CD14-positive monocyte (primary cell): ENCODE measurements at regions not wholly inside any gene's neighbourhood (a gene's known extent, or its start where the extent isn't known, plus 50 kb on each side); places are given as distances from the start of the nearest gene placed in this dataset.

ENCODE experiments used
- DNase-seq, 3 donors: peaks; one replicate each; pipeline ENCODE4 v3.0.0-alpha.2; 2011 to 2022
- H2AFZ ChIP-seq: 2 replicates; pipeline ENCODE4 v1.6.0; 2012; ENCODE audit warnings: mild to moderate bottlenecking, low read depth, low read length, inconsistent platforms; ENCODE audit not compliant: insufficient read depth, poor library complexity, severe bottlenecking
- H3K27ac ChIP-seq, 2 donors: 1 replicate in 1 of 2; 2 replicates in 1 of 2; pipeline ENCODE4 v1.5.1; 2012 to 2013; ENCODE audit warnings: low read length in 2 of 2, control low read depth in 1 of 2, inconsistent platforms in 1 of 2, low read depth in 1 of 2, mild to moderate bottlenecking in 1 of 2
- H3K27me3 ChIP-seq, 2 donors: one replicate each; pipeline versions ENCODE4 v1.6.0 to v1.6.1; 2011 to 2013; ENCODE audit warnings: low read length in 2 of 2; ENCODE audit not compliant: control insufficient read depth in 2 of 2, insufficient read depth in 2 of 2
- H3K36me3 ChIP-seq, 2 donors: replicated peaks in 1 of 2; 1 replicate in 1 of 2; 2 replicates in 1 of 2; pipeline versions ENCODE4 v1.5.1 to v1.6.1; 2012 to 2013; ENCODE audit warnings: low read length in 2 of 2, control low read depth in 1 of 2, inconsistent platforms in 1 of 2, mild to moderate bottlenecking in 1 of 2; ENCODE audit not compliant: insufficient read depth in 2 of 2, control insufficient read depth in 1 of 2
- H3K4me1 ChIP-seq, 2 donors: 1 replicate in 1 of 2; 2 replicates in 1 of 2; pipeline versions ENCODE4 v1.5.1 to v1.6.1; 2012 to 2013; ENCODE audit warnings: low read length in 2 of 2, control low read depth in 1 of 2, inconsistent platforms in 1 of 2, mild to moderate bottlenecking in 1 of 2, moderate library complexity in 1 of 2; ENCODE audit not compliant: insufficient read depth in 2 of 2, control insufficient read depth in 1 of 2
- H3K4me2 ChIP-seq: replicated peaks from 2 replicates; pipeline ENCODE3; 2012; ENCODE audit warnings: low read length, moderate library complexity, mild to moderate bottlenecking; ENCODE audit not compliant: poor library complexity, severe bottlenecking; ENCODE audit errors: extremely low read depth
- H3K4me3 ChIP-seq, 3 experiments: fragments of 200-600 bp in 1 of 3; sonication (generic) in 1 of 3; replicated peaks in 1 of 3; 1 replicate in 2 of 3; 2 replicates in 1 of 3; pipeline ENCODE4 v1.5.1; 2011 to 2013; ENCODE audit warnings: low read length in 3 of 3, mild to moderate bottlenecking in 3 of 3, control low read depth in 2 of 3, low read depth in 2 of 3, inconsistent platforms in 1 of 3, moderate library complexity in 1 of 3
- H3K79me2 ChIP-seq: 2 replicates; pipeline ENCODE4 v1.6.0; 2012; ENCODE audit warnings: mild to moderate bottlenecking, control low read depth, inconsistent platforms, low read length, moderate library complexity; ENCODE audit not compliant: insufficient read depth
- H3K9ac ChIP-seq: 2 replicates; pipeline ENCODE4 v1.6.0; 2017; ENCODE audit warnings: low read length, mild to moderate bottlenecking; ENCODE audit not compliant: insufficient read depth, poor library complexity, severe bottlenecking
- H3K9me3 ChIP-seq, 2 donors: replicated peaks in 1 of 2; 1 replicate in 1 of 2; 2 replicates in 1 of 2; pipeline versions ENCODE4 v1.5.1 to v1.6.1; 2012 to 2013; ENCODE audit warnings: low read length in 2 of 2, control low read depth in 1 of 2; ENCODE audit not compliant: control insufficient read depth in 1 of 2, insufficient read depth in 1 of 2
- H4K20me1 ChIP-seq: 2 replicates; pipeline ENCODE4 v1.6.0; 2012; ENCODE audit warnings: mild to moderate bottlenecking, low read length, control low read depth, moderate library complexity; ENCODE audit not compliant: insufficient read depth
- H3K27ac Mint-ChIP-seq, 7 donors: one replicate each; pipeline ENCODE4 v1.8.0; 2020; ENCODE audit warnings: mild to moderate bottlenecking in 7 of 7, mixed read lengths in 7 of 7, moderate library complexity in 6 of 7, inconsistent platforms in 2 of 7
- H3K27me3 Mint-ChIP-seq, 3 donors: one replicate each; pipeline ENCODE4 v1.8.0; 2021 to 2022; ENCODE audit warnings: low read depth in 3 of 3, mild to moderate bottlenecking in 3 of 3, mixed read lengths in 3 of 3, moderate library complexity in 3 of 3, inconsistent platforms in 1 of 3
- H3K36me3 Mint-ChIP-seq, 2 donors: one replicate each; pipeline ENCODE4 v1.8.0; 2020; ENCODE audit warnings: mixed read lengths in 2 of 2, inconsistent platforms in 1 of 2, mild to moderate bottlenecking in 1 of 2
- H3K4me1 Mint-ChIP-seq: one replicate; pipeline ENCODE4 v1.8.0; 2020; ENCODE audit warnings: mild to moderate bottlenecking, mixed read lengths
- H3K4me3 Mint-ChIP-seq, 2 donors: one replicate each; pipeline ENCODE4 v1.8.0; 2020; ENCODE audit warnings: mild to moderate bottlenecking in 2 of 2, mixed read lengths in 2 of 2, moderate library complexity in 1 of 2
- H3K9me3 Mint-ChIP-seq, 7 donors: one replicate each; pipeline ENCODE4 v1.8.0; 2020 to 2022; ENCODE audit warnings: mixed read lengths in 7 of 7, mild to moderate bottlenecking in 6 of 7, moderate library complexity in 6 of 7, inconsistent platforms in 2 of 7
- CTCF ChIP-seq: fragments of 200-600 bp; IDR thresholded peaks from one replicate; pipeline ENCODE4 v1.8.0; 2022; ENCODE audit warnings: antibody characterized with exemption, mild to moderate bottlenecking
- WGBS: methylation state at CpG from one replicate; pipeline ENCODE4 v1.1.5; 2013; ENCODE audit warnings: missing lambda C conversion rate; ENCODE audit not compliant: insufficient coverage; 5-methylcytosine and 5-hydroxymethylcytosine counted together
- intact Hi-C, 2 donors: fragments of 100-400 bp; cut with micrococcal nuclease; formaldehyde crosslinking; loops; one replicate each; pipeline versions ENCODE4 v1.15.0 to v1.15.1; 2023

GRCh38 chr20:41692479-41693135 lies 74.4 kb upstream of the CHD6 start:
- Histone ChIP-seq H2AFZ (peak overlapping the region; percentile 99), H3K4me3 (peak overlapping the region; percentile 60 to 96 (median 82)), H3K9ac (peak overlapping the region; percentile 78), H3K4me2 (peak overlapping the region; percentile 91), H3K4me1 (peaks cover 6 to 15% of the 10 kb centered on the region in 2 donors), H3K79me2 (no peaks in the 10 kb centered on the region), H3K27me3 (no peaks in the 10 kb centered on the region), H3K36me3 (no peaks in the 10 kb centered on the region), H4K20me1 (no peaks in the 10 kb centered on the region), H3K27ac (peak overlapping the region; percentile 68 to 84), H3K9me3 (no peaks in the 10 kb centered on the region)
- Mint-ChIP-seq H3K27me3 (peaks cover 3 to 7% (median 7%) of the 10 kb centered on the region in 3 donors), H3K36me3 (no peaks in the 10 kb centered on the region), H3K4me1 (peaks cover 20% of the 10 kb centered on the region), H3K27ac (peak overlapping the region; percentile 86 to 96 (median 88)), H3K4me3 (peak overlapping the region; percentile 86 to 92), H3K9me3 (peaks cover 0 to 2% (median 2%) of the 10 kb centered on the region in 7 donors)
- intact Hi-C loops, result loop anchor here in 1 of 2 donors (10.0 kb wide), 1 partner anchor 78 kb away; the partner anchor contains the start of gene CHD6
- DNase-seq, result peak; percentile 49 to 57 (median 52)
- TF ChIP-seq CTCF, result no peak
- 6% methylated on average over 29 of the region's 29 CpGs for WGBS

GRCh38 chr20:41691443-41691842 lies 73.3 kb upstream of the CHD6 start:
- Histone ChIP-seq H3K79me2 (no peaks in the 10 kb centered on the region), H4K20me1 (no peaks in the 10 kb centered on the region), H3K9me3 (no peaks in the 10 kb centered on the region), H3K9ac (no peak overlapping the region), H3K36me3 (no peaks in the 10 kb centered on the region), H3K4me2 (no peak overlapping the region), H3K4me3 (no peak overlapping the region), H2AFZ (peak overlapping the region; percentile 22), H3K27ac (no peak overlapping the region), H3K4me1 (peaks cover 6 to 15% of the 10 kb centered on the region in 2 donors), H3K27me3 (no peaks in the 10 kb centered on the region)
- WGBS, result no CpG with 5 or more reads among the region's 2 CpGs
- H3K9me3 Mint-ChIP-seq, result peaks cover 0 to 3% (median 2%) of the 10 kb centered on the region in 7 donors
- intact Hi-C loops, result loop anchor here in 1 of 2 donors (10.0 kb wide), 1 partner anchor 77 kb away; the partner anchor contains the start of gene CHD6
- H3K36me3 Mint-ChIP-seq, result no peaks in the 10 kb centered on the region
- no peak for TF ChIP-seq CTCF
- peaks cover 24% of the 10 kb centered on the region for H3K4me1 Mint-ChIP-seq
- peaks cover 2 to 7% (median 5%) of the 10 kb centered on the region in 3 donors for H3K27me3 Mint-ChIP-seq
- H3K27ac Mint-ChIP-seq, result peak overlapping the region in 1 of 7 donors; percentile 52
- peak overlapping the region in 1 of 2 donors; percentile 20 for H3K4me3 Mint-ChIP-seq
- no peak for DNase-seq
